Adrenal gland (tissue), 5 donors: ENCODE measurements at regions not wholly inside any gene's neighbourhood (a gene's known extent, or its start where the extent isn't known, plus 50 kb on each side); places are given as distances from the start of the nearest gene placed in this dataset.

Source experiments
- POLR2A ChIP-seq, 2 donors: fragments of 450-650 bp; IDR thresholded peaks; one replicate each; pipeline ENCODE4 v1.6.1; 2017; ENCODE audit warnings: antibody characterized with exemption in 2 of 2, mild to moderate bottlenecking in 2 of 2, moderate library complexity in 1 of 2
- TF ChIP-seq, protein P1 (sequence below), 6 experiments: fragments of 450-650 bp in 4 of 6; fragments of 200-600 bp in 2 of 6; sonication (generic) in 1 of 6; IDR thresholded peaks; 1 replicate in 5 of 6; 2 replicates in 1 of 6; pipeline versions ENCODE4 v1.5.1 to v1.8.0; 2016 to 2021; ENCODE audit warnings: antibody characterized with exemption in 6 of 6, mild to moderate bottlenecking in 2 of 6, moderate library complexity in 1 of 6
- donor health status: DM: no; HTN: no; CAD: no.

DNA sequence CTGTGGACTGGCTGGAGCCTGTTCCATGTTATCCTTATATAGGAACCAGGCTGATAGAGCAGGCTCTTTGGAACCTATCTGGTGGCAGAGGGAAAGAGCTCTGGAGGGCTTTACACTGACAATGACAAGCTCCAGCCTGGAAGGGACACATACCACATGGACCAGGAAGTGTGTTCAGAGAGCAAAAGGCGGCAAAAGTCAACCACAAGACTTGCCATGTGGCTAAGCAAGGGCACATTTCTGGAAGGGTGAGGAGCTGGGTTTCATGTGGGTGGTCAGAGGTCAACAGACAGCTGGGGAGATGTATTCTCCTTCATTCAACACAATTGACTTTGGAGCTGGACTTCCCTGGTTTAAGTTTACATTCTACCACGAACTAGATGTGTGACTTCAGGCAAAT is 325.2 kb downstream of the DYSF start:
- no peak for TF ChIP-seq POLR2A (IDR thresholded peaks at IDR 0.05)
- TF ChIP-seq, protein P1, sequence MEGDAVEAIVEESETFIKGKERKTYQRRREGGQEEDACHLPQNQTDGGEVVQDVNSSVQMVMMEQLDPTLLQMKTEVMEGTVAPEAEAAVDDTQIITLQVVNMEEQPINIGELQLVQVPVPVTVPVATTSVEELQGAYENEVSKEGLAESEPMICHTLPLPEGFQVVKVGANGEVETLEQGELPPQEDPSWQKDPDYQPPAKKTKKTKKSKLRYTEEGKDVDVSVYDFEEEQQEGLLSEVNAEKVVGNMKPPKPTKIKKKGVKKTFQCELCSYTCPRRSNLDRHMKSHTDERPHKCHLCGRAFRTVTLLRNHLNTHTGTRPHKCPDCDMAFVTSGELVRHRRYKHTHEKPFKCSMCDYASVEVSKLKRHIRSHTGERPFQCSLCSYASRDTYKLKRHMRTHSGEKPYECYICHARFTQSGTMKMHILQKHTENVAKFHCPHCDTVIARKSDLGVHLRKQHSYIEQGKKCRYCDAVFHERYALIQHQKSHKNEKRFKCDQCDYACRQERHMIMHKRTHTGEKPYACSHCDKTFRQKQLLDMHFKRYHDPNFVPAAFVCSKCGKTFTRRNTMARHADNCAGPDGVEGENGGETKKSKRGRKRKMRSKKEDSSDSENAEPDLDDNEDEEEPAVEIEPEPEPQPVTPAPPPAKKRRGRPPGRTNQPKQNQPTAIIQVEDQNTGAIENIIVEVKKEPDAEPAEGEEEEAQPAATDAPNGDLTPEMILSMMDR (IDR thresholded peaks at IDR 0.05), result no peak
